AG04449 (cell line): ENCODE measurements at regions not wholly inside any gene's neighbourhood (a gene's known extent, or its start where the extent isn't known, plus 50 kb on each side); places are given as distances from the start of the nearest gene placed in this dataset.

Experiments
- CTCF ChIA-PET: fragments of 350-600 bp; formaldehyde crosslinking; extraction: SDS; loops from one replicate; lab custom pipeline; 2021; ENCODE audit warnings: antibody characterized with exemption; lab: Yijun Ruan, JAX
- POLR2A ChIA-PET: fragments of 400-600, 350-600 bp; formaldehyde crosslinking; extraction: SDS; loops from one replicate; lab custom pipeline; 2020; ENCODE audit warnings: antibody characterized with exemption, inconsistent platforms; lab: Yijun Ruan, JAX
- DNase-seq: peaks from one replicate; pipeline ENCODE4 v3.0.0-alpha.2; 2010; ENCODE audit warnings: low read depth, low spot score
- H3K4me3 ChIP-seq: 2 replicates; pipeline ENCODE4 v1.5.1; 2011; ENCODE audit warnings: low read depth, mild to moderate bottlenecking, control low read depth, low read length
- CTCF ChIP-seq: IDR thresholded peaks from one replicate; pipeline ENCODE4 v1.5.1; 2011; ENCODE audit warnings: mild to moderate bottlenecking, moderate library complexity, low read length, control low read depth, inconsistent platforms; ENCODE audit not compliant: insufficient read depth; ENCODE audit errors: missing control alignments

- TF ChIP-seq CTCF = no peak
- H3K4me3 ChIP-seq = no peak overlapping the region
- ChIA-PET POLR2A (no interaction called here), CTCF (no interaction called here)
- no peak for DNase-seq
Measured at GRCh38 chr3:66633402-66634381, 132.9 kb upstream of the LRIG1 start.

- POLR2A ChIA-PET = no interaction called here
- CTCF ChIA-PET = interaction anchor here (1.0 to 1.5 kb wide), 2 partner anchors 24 to 177 kb away, joined by 3 to 5 read pairs; no protein-coding TSS in a partner anchor
- no peak for TF ChIP-seq CTCF
- H3K4me3 ChIP-seq = no peak overlapping the region
- DNase-seq = no peak
Measured at GRCh38 chr3:66638717-66639116, 137.9 kb upstream of the LRIG1 start.

GRCh38 chr3:66639809-66640356, 139.1 kb upstream of the LRIG1 start:
- TF ChIP-seq CTCF = no peak
- ChIA-PET CTCF (no interaction called here), POLR2A (interaction anchor here (1.1 kb wide), 1 partner anchor 140 kb away, joined by 3 read pairs; no protein-coding TSS in a partner anchor)
- no peak for DNase-seq
- H3K4me3 ChIP-seq = no peak overlapping the region

GRCh38 chr3:66642019-66642418, 141.2 kb upstream of the LRIG1 start:
- no peak for TF ChIP-seq CTCF
- no peak overlapping the region for H3K4me3 ChIP-seq
- ChIA-PET POLR2A (no interaction called here), CTCF (interaction anchor here (1.4 kb wide), 1 partner anchor 180 kb away, joined by 3 read pairs; no protein-coding TSS in a partner anchor)
- DNase-seq = no peak

- H3K4me3 ChIP-seq = no peak overlapping the region
- ChIA-PET POLR2A (no interaction called here), CTCF (interaction anchor here (1.1 kb wide), 1 partner anchor 180 kb away, joined by 3 read pairs; no protein-coding TSS in a partner anchor)
- no peak for TF ChIP-seq CTCF
- no peak for DNase-seq
Measured at GRCh38 chr3:66642484-66642883, 141.7 kb upstream of the LRIG1 start.

GRCh38 chr3:66644549-66644948, 143.7 kb upstream of the LRIG1 start:
- DNase-seq = no peak
- POLR2A ChIA-PET = no interaction called here
- H3K4me3 ChIP-seq = no peak overlapping the region
- CTCF ChIA-PET = no interaction called here
- TF ChIP-seq CTCF = no peak
